Peyer's patch (tissue), 4 donors: ENCODE measurements at regions not wholly inside any gene's neighbourhood (a gene's known extent, or its start where the extent isn't known, plus 50 kb on each side); places are given as distances from the start of the nearest gene placed in this dataset.

Source experiments
- CTCF ChIP-seq, 6 experiments: fragments of 450-650 bp in 4 of 6; fragments of 200-600 bp in 2 of 6; sonication (generic) in 1 of 6; IDR thresholded peaks; one replicate each; pipeline ENCODE4 v1.5.1; 2017 to 2019; ENCODE audit warnings: antibody characterized with exemption in 6 of 6, mild to moderate bottlenecking in 3 of 6, moderate library complexity in 1 of 6
- POLR2A ChIP-seq, 2 donors: fragments of 450-650 bp; IDR thresholded peaks; one replicate each; pipeline ENCODE4 v1.5.1; 2017; ENCODE audit warnings: antibody characterized with exemption in 2 of 2, mild to moderate bottlenecking in 2 of 2, moderate library complexity in 2 of 2

- no peak for TF ChIP-seq POLR2A (IDR thresholded peaks at IDR 0.05)
- TF ChIP-seq CTCF (IDR thresholded peaks at IDR 0.05) = no peak
Measured at GRCh38 chr4:35147761-35148160, 1096.6 kb downstream of the ARAP2 start.
